GM21717 (cell line): ENCODE measurements at regions not wholly inside any gene's neighbourhood (a gene's known extent, or its start where the extent isn't known, plus 50 kb on each side); places are given as distances from the start of the nearest gene placed in this dataset.

Source experiments
- ATAC-seq: cut with Tn5 transposase; IDR thresholded peaks from one replicate; pipeline ENCODE4 v1.9.1; 2021; ENCODE audit warnings: mild to moderate bottlenecking, moderate library complexity; ENCODE audit not compliant: unreplicated experiment

- ATAC-seq, result no peak
Observed at GRCh38 chr1:113255720-113256347, 134.5 kb upstream of the MAGI3 start.

- ATAC-seq, result no peak
Observed at GRCh38 chr1:113256348-113256729, 134.0 kb upstream of the MAGI3 start.

GRCh38 chr1:113259988-113260387, 130.3 kb upstream of the MAGI3 start:
- ATAC-seq, result no peak

GRCh38 chr1:113265196-113265595, 125.1 kb upstream of the MAGI3 start:
- ATAC-seq, result no peak

GRCh38 chr1:113266788-113267187, 123.5 kb upstream of the MAGI3 start:
- no peak for ATAC-seq

- no peak for ATAC-seq
Observed at GRCh38 chr1:113269168-113269963, 120.9 kb upstream of the MAGI3 start.

- no peak for ATAC-seq
Observed at GRCh38 chr1:113271039-113271438, 119.3 kb upstream of the MAGI3 start.

- ATAC-seq, result no peak
Observed at GRCh38 chr1:113275083-113275482, 115.2 kb upstream of the MAGI3 start.

- ATAC-seq, result no peak
Observed at GRCh38 chr1:113275691-113276090, 114.6 kb upstream of the MAGI3 start.

GRCh38 chr1:113276507-113276906, 113.8 kb upstream of the MAGI3 start:
- no peak for ATAC-seq

GRCh38 chr1:113278371-113278770, 111.9 kb upstream of the MAGI3 start:
- ATAC-seq, result no peak

- no peak for ATAC-seq
Observed at GRCh38 chr1:113278777-113279176, 111.5 kb upstream of the MAGI3 start.

GRCh38 chr1:113279776-113280391, 110.4 kb upstream of the MAGI3 start:
- ATAC-seq, result no peak

- ATAC-seq, result no peak
Observed at GRCh38 chr1:113280581-113280980, 109.7 kb upstream of the MAGI3 start.

- ATAC-seq, result no peak
Observed at GRCh38 chr1:113281550-113281949, 108.8 kb upstream of the MAGI3 start.

GRCh38 chr1:113282008-113282892, 108.1 kb upstream of the MAGI3 start:
- no peak for ATAC-seq

GRCh38 chr1:113282893-113283285, 107.4 kb upstream of the MAGI3 start:
- ATAC-seq, result no peak

- no peak for ATAC-seq
Observed at GRCh38 chr1:113283914-113284313, 106.4 kb upstream of the MAGI3 start.

- no peak for ATAC-seq
Observed at GRCh38 chr1:113286156-113286555, 104.2 kb upstream of the MAGI3 start.

- ATAC-seq, result no peak
Observed at GRCh38 chr1:113291777-113292602, 98.3 kb upstream of the MAGI3 start.
